NCI-H526 (cell line): ENCODE measurements at regions not wholly inside any gene's neighbourhood (a gene's known extent, or its start where the extent isn't known, plus 50 kb on each side); places are given as distances from the start of the nearest gene placed in this dataset.
"Not testable (repeated sequence)": the region's sequence is repeated elsewhere in the genome, so short reads cannot be mapped to it uniquely, and the experiment has no call there.

Experiments used
- DNase-seq, 2 experiments: peaks; one replicate each; lab custom pipeline; 2025; lab: John Stamatoyannopoulos, UW

GRCh38 chr1:104163912-104164476, 414.3 kb downstream of the AMY1C start:
- no peak for DNase-seq

GRCh38 chr1:104172243-104172681, 422.6 kb downstream of the AMY1C start:
- no peak for DNase-seq

GRCh38 chr1:104182251-104182650, 432.6 kb downstream of the AMY1C start:
- DNase-seq: no peak

GRCh38 chr1:104189207-104189606, 439.5 kb downstream of the AMY1C start:
- no peak for DNase-seq

- no peak for DNase-seq
Observed at GRCh38 chr1:104190821-104191220, 441.1 kb downstream of the AMY1C start.

GRCh38 chr1:104195395-104195794, 445.7 kb downstream of the AMY1C start:
- DNase-seq: no peak

GRCh38 chr1:104196136-104196535, 446.4 kb downstream of the AMY1C start:
- no peak for DNase-seq

- no peak for DNase-seq
Observed at GRCh38 chr1:104197516-104197915, 447.8 kb downstream of the AMY1C start.

- no peak for DNase-seq
Observed at GRCh38 chr1:104212239-104212638, 462.5 kb downstream of the AMY1C start.

GRCh38 chr1:104217395-104217986, 467.8 kb downstream of the AMY1C start:
- DNase-seq: not testable (repeated sequence)

GRCh38 chr1:104229860-104230259, 480.2 kb downstream of the AMY1C start:
- DNase-seq: no peak

- DNase-seq: no peak
Observed at GRCh38 chr1:104231676-104232075, 482.0 kb downstream of the AMY1C start.

GRCh38 chr1:104235141-104235540, 485.4 kb downstream of the AMY1C start:
- DNase-seq: no peak

GRCh38 chr1:104238991-104239390, 489.3 kb downstream of the AMY1C start:
- no peak for DNase-seq

- DNase-seq: no peak
Observed at GRCh38 chr1:104248385-104248784, 498.7 kb downstream of the AMY1C start.

GRCh38 chr1:104259481-104259880, 509.8 kb downstream of the AMY1C start:
- DNase-seq: no peak

- DNase-seq: peak in 1 of 2 experiments; percentile 0
Observed at GRCh38 chr1:104263110-104263509, 513.4 kb downstream of the AMY1C start.

GRCh38 chr1:104264521-104264920, 514.8 kb downstream of the AMY1C start:
- DNase-seq: no peak

- no peak for DNase-seq
Observed at GRCh38 chr1:104265163-104265562, 515.5 kb downstream of the AMY1C start.

GRCh38 chr1:104266612-104267011, 516.9 kb downstream of the AMY1C start:
- no peak for DNase-seq

- not testable (repeated sequence) for DNase-seq
Observed at GRCh38 chr1:104288322-104288721, 538.6 kb downstream of the AMY1C start.

GRCh38 chr1:104291156-104291555, 541.5 kb downstream of the AMY1C start:
- DNase-seq: no peak

GRCh38 chr1:104294259-104294658, 544.6 kb downstream of the AMY1C start:
- peak; percentile 66 to 79 for DNase-seq

GRCh38 chr1:104295511-104295910, 545.8 kb downstream of the AMY1C start:
- DNase-seq: no peak
